ENCODE measurements at regions not wholly inside any gene's neighbourhood (a gene's known extent, or its start where the extent isn't known, plus 50 kb on each side); places are given as distances from the start of the nearest gene placed in this dataset.

- H3K9me3 ChIP-seq (ENCODE audit: control insufficient read depth, insufficient read depth, low read length): peaks cover 67% of the 10 kb centered on the region
- H3K23ac ChIP-seq (ENCODE audit: low read depth, low read length): no peak overlapping the region
- no peak overlapping the region for H3K14ac ChIP-seq (replicated peaks; ENCODE audit: low read depth, low read length)
- H3K9ac ChIP-seq (ENCODE audit: low read depth, low read length): no peak overlapping the region
- POLR2A ChIA-PET (ENCODE audit: unreplicated experiment): no interaction called here
- H3K27me3 ChIP-seq (ENCODE audit: control insufficient read depth, insufficient read depth, low read length): no peaks in the 10 kb centered on the region
- H3K56ac ChIP-seq (ENCODE audit: extremely low read depth, insufficient read depth, low read length): no peak overlapping the region
- in situ Hi-C loops (cut with MboI; ENCODE audit: low sequenced_read_pairs) (no loop called here), intact Hi-C loops (cut with micrococcal nuclease) (no loop called here), dilution Hi-C loops (cut with HindIII; ENCODE audit: low sequenced_read_pairs, unreplicated experiment) (no loop called here)
- H2AK5ac ChIP-seq (ENCODE audit: low read depth, low read length): no peak overlapping the region
- no peak overlapping the region for H3K4me2 ChIP-seq (ENCODE audit: low read depth, low read length)
- H3K79me1 ChIP-seq (ENCODE audit: low read depth in 1 of 2, low read length in 2 of 2): no peaks in the 10 kb centered on the region
- no peak overlapping the region for H2AK9ac ChIP-seq (replicated peaks; ENCODE audit: low read depth, low read length, poor library complexity)
- no peak for TF ChIP-seq RFX5 (IDR thresholded peaks at IDR 0.05; ENCODE audit: low read depth, low read length)
- TF ChIP-seq MAFK (IDR thresholded peaks at IDR 0.05; ENCODE audit: low read depth, low read length): no peak
- TF ChIP-seq BHLHE40 (IDR thresholded peaks at IDR 0.05; ENCODE audit: low read depth, low read length): no peak
- no peak for TF ChIP-seq CTCF (conservative IDR thresholded peaks at IDR 0.05; ENCODE audit: low read depth, low read length)
- TF ChIP-seq CEBPB (IDR thresholded peaks at IDR 0.05; ENCODE audit: low read depth, low read length): no peak
- no peak for TF ChIP-seq CHD1 (IDR thresholded peaks at IDR 0.05; ENCODE audit: low read depth, low read length)
- TF ChIP-seq MAZ (IDR thresholded peaks at IDR 0.05; ENCODE audit: borderline replicate concordance, low read depth, low read length): no peak
- no peak for TF ChIP-seq RCOR1 (IDR thresholded peaks at IDR 0.05; ENCODE audit: insufficient replicate concordance, low read length)
- no peak for TF ChIP-seq SMC3 (IDR thresholded peaks at IDR 0.05; ENCODE audit: low read depth, low read length)
- TF ChIP-seq NFE2L2 (IDR thresholded peaks at IDR 0.05; ENCODE audit: low read depth, low read length): no peak
- no peak for TF ChIP-seq MXI1 (IDR thresholded peaks at IDR 0.05; ENCODE audit: borderline replicate concordance, low read depth, low read length)
- TF ChIP-seq USF2 (IDR thresholded peaks at IDR 0.05; ENCODE audit: low read depth, low read length): no peak
- no peak for TF ChIP-seq RAD21 (IDR thresholded peaks at IDR 0.05; ENCODE audit: low read length)
- TF ChIP-seq POLR2A (IDR thresholded peaks at IDR 0.05; ENCODE audit: low read depth, low read length): no peak
- no peak for TF ChIP-seq ELK1 (IDR thresholded peaks at IDR 0.05; ENCODE audit: borderline replicate concordance, low read depth, low read length)
- no peak for TF ChIP-seq FOS (IDR thresholded peaks at IDR 0.05; ENCODE audit: low read depth, low read length)
- WGBS, 2 experiments (ENCODE audit: extremely low coverage in 2 of 2, insufficient read length in 1 of 2): 20% methylated on average over 1 of the region's 5 CpGs; no CpG with 5 or more reads in 1 of the 2 experiments
- H3K36me3 ChIP-seq (ENCODE audit: control insufficient read depth, insufficient read depth, low read length): no peaks in the 10 kb centered on the region
- no peak for ATAC-seq (ENCODE audit: low read depth)
- no peak overlapping the region for H2AFZ ChIP-seq (replicated peaks; ENCODE audit: low read length, poor library complexity)
- H2BK5ac ChIP-seq (ENCODE audit: low read depth, low read length, poor library complexity, severe bottlenecking): no peak overlapping the region
- H3K4me1 ChIP-seq (ENCODE audit: control insufficient read depth, insufficient read depth, low read length): no peaks in the 10 kb centered on the region
- no peak overlapping the region for H3K18ac ChIP-seq (ENCODE audit: low read depth, low read length)
- H4K20me1 ChIP-seq (ENCODE audit: insufficient read depth, low read length): no peaks in the 10 kb centered on the region
- H3K4ac ChIP-seq (ENCODE audit: low read depth, low read length): no peak overlapping the region
- H4K91ac ChIP-seq (ENCODE audit: insufficient read depth, low read depth, low read length): no peak overlapping the region
- H2BK20ac ChIP-seq (ENCODE audit: low read depth, low read length): no peak overlapping the region
- H4K5ac ChIP-seq (ENCODE audit: low read depth, low read length): no peak overlapping the region
- BruUV-seq (replicated peaks): no TSS peak
- H2BK120ac ChIP-seq (ENCODE audit: low read depth, low read length): no peak overlapping the region
- H3K4me3 ChIP-seq (ENCODE audit: insufficient read depth, low read depth, low read length): no peak overlapping the region
- no peaks in the 10 kb centered on the region for H3K9me1 ChIP-seq (ENCODE audit: insufficient read depth, low read length)
- CTCF ChIA-PET: no interaction called here
- H3K27ac ChIP-seq (ENCODE audit: insufficient read depth, low read length): no peak overlapping the region
- H4K8ac ChIP-seq (ENCODE audit: low read depth in 2 of 2, low read length in 2 of 2): no peak overlapping the region
- H2BK15ac ChIP-seq (ENCODE audit: low read depth, low read length): no peak overlapping the region
- no peak for DNase-seq
These were observed 57.9 kb upstream of the TTC34 start for GRCh38 chr1:2859219-2859880.

All from IMR-90 (cell line).